Aorta (tissue), 5 donors: ENCODE measurements at regions not wholly inside any gene's neighbourhood (a gene's known extent, or its start where the extent isn't known, plus 50 kb on each side); places are given as distances from the start of the nearest gene placed in this dataset.

ENCODE experiments used
- ATAC-seq: fragments of 200-7000 bp; cut with Tn5 transposase; one replicate; pipeline ENCODE4 v1.9.1; 2022; ENCODE audit warnings: moderate library complexity; ENCODE audit not compliant: low FRiP score
- DNase-seq, 2 donors: peaks; one replicate each; pipeline ENCODE4 v3.0.0-alpha.2; 2020
- H3K27ac ChIP-seq, 2 donors: one replicate each; pipeline ENCODE4 v1.5.1; 2013; ENCODE audit warnings: low read length in 2 of 2, mild to moderate bottlenecking in 2 of 2, moderate library complexity in 2 of 2, control low read depth in 1 of 2, inconsistent platforms in 1 of 2, low read depth in 1 of 2
- H3K27me3 ChIP-seq, 2 donors: one replicate each; pipeline ENCODE4 v1.6.1; 2013; ENCODE audit warnings: control low read depth in 1 of 2, low read length in 1 of 2, mild to moderate bottlenecking in 1 of 2, moderate library complexity in 1 of 2; ENCODE audit not compliant: insufficient read depth in 2 of 2, control insufficient read depth in 1 of 2
- H3K36me3 ChIP-seq, 2 donors: one replicate each; pipeline ENCODE4 v1.6.1; 2013; ENCODE audit warnings: control low read depth in 1 of 2, low read length in 1 of 2, mild to moderate bottlenecking in 1 of 2; ENCODE audit not compliant: insufficient read depth in 2 of 2, control insufficient read depth in 1 of 2
- H3K4me1 ChIP-seq, 2 donors: one replicate each; pipeline ENCODE4 v1.6.1; 2013; ENCODE audit warnings: low read length in 2 of 2, control low read depth in 1 of 2, mild to moderate bottlenecking in 1 of 2, moderate library complexity in 1 of 2; ENCODE audit not compliant: insufficient read depth in 2 of 2, control insufficient read depth in 1 of 2
- H3K4me3 ChIP-seq, 2 donors: one replicate each; pipeline ENCODE4 v1.5.1; 2013; ENCODE audit warnings: low read length in 2 of 2, control low read depth in 1 of 2, mild to moderate bottlenecking in 1 of 2
- H3K9me3 ChIP-seq: one replicate; pipeline ENCODE4 v1.6.1; 2013; ENCODE audit warnings: mild to moderate bottlenecking, low read length; ENCODE audit not compliant: control insufficient read depth
- WGBS, 2 donors: extraction: QIAGEN DNeasy Blood & Tissue Kit; methylation state at CpG; one replicate each; pipeline ENCODE4 v1.1.7; 2013; 5-methylcytosine and 5-hydroxymethylcytosine counted together
- intact Hi-C, 2 donors: fragments of 100-400 bp; cut with DNase I; formaldehyde crosslinking; loops; one replicate each; pipeline versions ENCODE4 v1.14.2 to v1.15.0; 2022
- donor health status: healthy with polysubstance abuse.
- donor health status: Bipolar disorder and iron deficiency.
- donor health status: DM: no; HTN: no; CAD: no.
- donor health status: DM: no; HTN: no; CAD: no.
- donor health status: DM: yes; HTN: yes; CAD: no.

- H3K4me1 ChIP-seq = no peaks in the 10 kb centered on the region
- WGBS, 2 donors = 88 to 94% methylated on average over 4 of the region's 4 CpGs
- intact Hi-C loops = loop anchor here (2.0 to 5.0 kb wide), 4 partner anchors 145 to 246 kb away; partner anchors contain the start of genes GFM2 (in 1 of the 2) and NSA2 (in 1 of the 2)
- no peaks in the 10 kb centered on the region for H3K27me3 ChIP-seq
- DNase-seq (no peak), ATAC-seq (no peak)
- no peaks in the 10 kb centered on the region for H3K9me3 ChIP-seq
- H3K36me3 ChIP-seq = no peaks in the 10 kb centered on the region
- no peak overlapping the region for H3K27ac ChIP-seq
- H3K4me3 ChIP-seq = no peak overlapping the region
These were observed 52.1 kb upstream of the FAM169A start for GRCh38 chr5:74918232-74918669.

- ATAC-seq (no peak), DNase-seq (no peak)
- Histone ChIP-seq H3K36me3 (no peaks in the 10 kb centered on the region), H3K4me3 (no peak overlapping the region), H3K4me1 (no peaks in the 10 kb centered on the region), H3K27me3 (no peaks in the 10 kb centered on the region), H3K9me3 (no peaks in the 10 kb centered on the region), H3K27ac (no peak overlapping the region)
- intact Hi-C loops = loop anchor here in 1 of 2 donors (5.0 kb wide), 2 partner anchors 150 to 245 kb away; partner anchors contain the start of genes GFM2 and NSA2
- 63 to 74% methylated on average over 7 of the region's 7 CpGs for WGBS, 2 donors
These were observed 50.9 kb upstream of the FAM169A start for GRCh38 chr5:74916831-74917710.
